ENCODE measurements at regions not wholly inside any gene's neighbourhood (a gene's known extent, or its start where the extent isn't known, plus 50 kb on each side); places are given as distances from the start of the nearest gene placed in this dataset.

GRCh38 chr22:22417495-22418162, 90.9 kb downstream of the ZNF280B start:
- ATAC-seq = no peak
- no peak for TF ChIP-seq CSRNP3 (CRISPR knock-in tag; IDR thresholded peaks at IDR 0.05)
- TF ChIP-seq, protein P1, sequence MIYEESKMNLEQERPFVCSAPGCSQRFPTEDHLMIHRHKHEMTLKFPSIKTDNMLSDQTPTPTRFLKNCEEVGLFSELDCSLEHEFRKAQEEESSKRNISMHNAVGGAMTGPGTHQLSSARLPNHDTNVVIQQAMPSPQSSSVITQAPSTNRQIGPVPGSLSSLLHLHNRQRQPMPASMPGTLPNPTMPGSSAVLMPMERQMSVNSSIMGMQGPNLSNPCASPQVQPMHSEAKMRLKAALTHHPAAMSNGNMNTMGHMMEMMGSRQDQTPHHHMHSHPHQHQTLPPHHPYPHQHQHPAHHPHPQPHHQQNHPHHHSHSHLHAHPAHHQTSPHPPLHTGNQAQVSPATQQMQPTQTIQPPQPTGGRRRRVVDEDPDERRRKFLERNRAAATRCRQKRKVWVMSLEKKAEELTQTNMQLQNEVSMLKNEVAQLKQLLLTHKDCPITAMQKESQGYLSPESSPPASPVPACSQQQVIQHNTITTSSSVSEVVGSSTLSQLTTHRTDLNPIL (CRISPR knock-in tag; IDR thresholded peaks at IDR 0.05; ENCODE audit: low read depth) = no peak
- no peak for TF ChIP-seq OSR1 (CRISPR knock-in tag; IDR thresholded peaks at IDR 0.05)
- TF ChIP-seq CSDC2 (CRISPR knock-in tag; IDR thresholded peaks at IDR 0.05) = no peak
- TF ChIP-seq RARB (CRISPR knock-in tag; IDR thresholded peaks at IDR 0.05) = no peak
- TF ChIP-seq, protein P2, sequence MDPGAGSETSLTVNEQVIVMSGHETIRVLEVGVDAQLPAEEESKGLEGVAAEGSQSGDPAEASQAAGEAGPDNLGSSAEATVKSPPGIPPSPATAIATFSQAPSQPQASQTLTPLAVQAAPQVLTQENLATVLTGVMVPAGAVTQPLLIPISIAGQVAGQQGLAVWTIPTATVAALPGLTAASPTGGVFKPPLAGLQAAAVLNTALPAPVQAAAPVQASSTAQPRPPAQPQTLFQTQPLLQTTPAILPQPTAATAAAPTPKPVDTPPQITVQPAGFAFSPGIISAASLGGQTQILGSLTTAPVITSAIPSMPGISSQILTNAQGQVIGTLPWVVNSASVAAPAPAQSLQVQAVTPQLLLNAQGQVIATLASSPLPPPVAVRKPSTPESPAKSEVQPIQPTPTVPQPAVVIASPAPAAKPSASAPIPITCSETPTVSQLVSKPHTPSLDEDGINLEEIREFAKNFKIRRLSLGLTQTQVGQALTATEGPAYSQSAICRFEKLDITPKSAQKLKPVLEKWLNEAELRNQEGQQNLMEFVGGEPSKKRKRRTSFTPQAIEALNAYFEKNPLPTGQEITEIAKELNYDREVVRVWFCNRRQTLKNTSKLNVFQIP (CRISPR knock-in tag; IDR thresholded peaks at IDR 0.05; ENCODE audit: borderline replicate concordance, low read depth) = no peak
- TF ChIP-seq ISL1 (CRISPR knock-in tag; IDR thresholded peaks at IDR 0.05) = no peak
- no peak for TF ChIP-seq PATZ1 (CRISPR knock-in tag; IDR thresholded peaks at IDR 0.05; ENCODE audit: borderline replicate concordance)
- no peak for TF ChIP-seq ARNTL (CRISPR knock-in tag; IDR thresholded peaks at IDR 0.05; ENCODE audit: borderline replicate concordance, low read depth)
- TF ChIP-seq TCF4 (CRISPR knock-in tag; IDR thresholded peaks at IDR 0.05; ENCODE audit: borderline replicate concordance) = no peak
- TF ChIP-seq GLIS3 (CRISPR knock-in tag; IDR thresholded peaks at IDR 0.05) = no peak
- TF ChIP-seq TSHZ2 (CRISPR knock-in tag; IDR thresholded peaks at IDR 0.05) = no peak
- TF ChIP-seq ESRRG (CRISPR knock-in tag; IDR thresholded peaks at IDR 0.05) = no peak
- TF ChIP-seq PPARA (CRISPR knock-in tag; IDR thresholded peaks at IDR 0.05; ENCODE audit: borderline replicate concordance) = no peak
- no peak for TF ChIP-seq ZFP30 (CRISPR knock-in tag; IDR thresholded peaks at IDR 0.05)
- no peak for TF ChIP-seq SNAI2 (CRISPR knock-in tag; IDR thresholded peaks at IDR 0.05)
- TF ChIP-seq ZNF8 (CRISPR knock-in tag; IDR thresholded peaks at IDR 0.05) = no peak
- TF ChIP-seq ZFP3 (CRISPR knock-in tag; IDR thresholded peaks at IDR 0.05) = no peak
- no peak for TF ChIP-seq TOX (CRISPR knock-in tag; IDR thresholded peaks at IDR 0.05; ENCODE audit: borderline replicate concordance)
- TF ChIP-seq BACH2 (CRISPR knock-in tag; IDR thresholded peaks at IDR 0.05; ENCODE audit: borderline replicate concordance) = no peak

- TF ChIP-seq ZNF8 (CRISPR knock-in tag; IDR thresholded peaks at IDR 0.05) = no peak
- no peak for ATAC-seq
Measured at GRCh38 chr22:22418163-22418549, 90.4 kb downstream of the ZNF280B start.

DNA sequence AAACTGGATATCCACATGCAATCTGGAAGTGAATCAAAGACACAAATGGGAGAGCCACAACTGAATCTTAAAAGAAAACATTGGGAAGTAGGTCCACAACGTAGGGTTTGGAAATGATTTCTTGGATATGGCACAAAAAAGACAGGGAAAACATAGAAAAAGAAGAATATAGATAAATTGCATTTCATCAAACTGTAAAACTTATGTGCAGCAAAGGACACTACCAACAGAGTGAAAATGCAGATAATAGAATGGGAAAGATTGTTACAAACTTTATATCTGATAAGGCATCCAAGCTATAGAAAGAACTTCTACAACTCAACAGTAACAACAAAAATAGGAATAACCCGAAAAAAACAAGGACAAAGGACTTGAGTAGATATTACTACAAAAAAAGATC, 89.6 kb downstream of the ZNF280B start:
- ATAC-seq = no peak
- TF ChIP-seq CSDC2 (CRISPR knock-in tag; IDR thresholded peaks at IDR 0.05) (no peak), TOX (CRISPR knock-in tag; IDR thresholded peaks at IDR 0.05; ENCODE audit: borderline replicate concordance) (no peak), ZFP30 (CRISPR knock-in tag; IDR thresholded peaks at IDR 0.05) (no peak), ZNF8 (CRISPR knock-in tag; IDR thresholded peaks at IDR 0.05) (no peak), BACH2 (CRISPR knock-in tag; IDR thresholded peaks at IDR 0.05; ENCODE audit: borderline replicate concordance) (no peak), TCF4 (CRISPR knock-in tag; IDR thresholded peaks at IDR 0.05; ENCODE audit: borderline replicate concordance) (no peak), PPARA (CRISPR knock-in tag; IDR thresholded peaks at IDR 0.05; ENCODE audit: borderline replicate concordance) (no peak), ZFP3 (CRISPR knock-in tag; IDR thresholded peaks at IDR 0.05) (no peak), OSR1 (CRISPR knock-in tag; IDR thresholded peaks at IDR 0.05) (no peak), ZC3H10 (CRISPR knock-in tag; IDR thresholded peaks at IDR 0.05) (no peak), ESRRG (CRISPR knock-in tag; IDR thresholded peaks at IDR 0.05) (no peak), ARNTL (CRISPR knock-in tag; IDR thresholded peaks at IDR 0.05; ENCODE audit: borderline replicate concordance, low read depth) (no peak), ZNF70 (CRISPR knock-in tag; IDR thresholded peaks at IDR 0.05) (no peak), ZNF565 (CRISPR knock-in tag; conservative IDR thresholded peaks at IDR 0.05; ENCODE audit: low read depth) (no peak), RARB (CRISPR knock-in tag; IDR thresholded peaks at IDR 0.05) (no peak)
- TF ChIP-seq, protein P1 (CRISPR knock-in tag; IDR thresholded peaks at IDR 0.05; ENCODE audit: low read depth) = no peak
- TF ChIP-seq, protein P2 (CRISPR knock-in tag; IDR thresholded peaks at IDR 0.05; ENCODE audit: borderline replicate concordance, low read depth) = no peak
